Stimulated activated CD4-positive, alpha-beta T cell treated with anti-CD3 and anti-CD28 coated beads, Interleukin-4, amount 100 ng/mL, for 1 hour (primary cell): ENCODE measurements at regions not wholly inside any gene's neighbourhood (a gene's known extent, or its start where the extent isn't known, plus 50 kb on each side); places are given as distances from the start of the nearest gene placed in this dataset.

ENCODE experiments used
- DNase-seq: peaks from one replicate; pipeline ENCODE4 v3.0.0-alpha.2; 2020

DNA sequence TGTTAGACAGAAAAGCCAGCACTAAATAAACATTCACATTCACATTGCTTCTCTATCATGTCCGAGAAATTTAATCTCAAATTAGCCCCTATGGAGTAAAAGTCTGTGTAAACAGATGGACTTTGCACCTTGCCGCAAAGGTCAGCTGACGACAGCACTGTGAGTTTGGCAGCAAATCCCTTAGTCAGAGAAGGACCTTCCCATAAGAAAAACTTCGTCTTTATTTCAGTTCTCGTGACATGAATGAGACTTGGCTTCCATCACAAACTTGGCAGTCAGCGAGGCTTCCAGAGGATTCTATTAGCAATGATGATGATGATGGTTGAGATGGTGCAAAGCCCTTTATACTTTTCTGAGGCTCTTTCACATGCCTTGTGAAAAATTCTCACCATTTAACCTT, 133.7 kb upstream of the IFNGR1 start:
- DNase-seq: no peak

DNA sequence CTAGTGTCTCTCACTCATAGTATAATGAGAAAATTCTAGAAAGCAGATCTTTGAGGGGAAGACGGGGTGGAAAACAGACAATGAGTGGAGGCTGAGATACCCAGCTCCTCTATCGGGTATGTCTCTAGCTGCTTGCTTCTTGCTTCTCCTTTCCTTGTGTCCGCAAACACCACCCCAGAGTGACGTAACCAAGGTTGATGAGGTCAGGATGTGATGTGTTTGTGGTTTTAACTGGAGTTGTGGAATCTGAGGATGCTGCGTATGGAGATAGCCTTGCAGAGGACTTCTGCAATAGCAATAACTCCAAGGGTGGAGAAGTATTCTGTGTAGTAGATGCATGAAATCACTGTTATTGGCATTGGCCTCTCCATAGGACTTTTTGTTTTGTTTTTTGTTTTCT, 132.7 kb upstream of the IFNGR1 start:
- DNase-seq: no peak

DNA sequence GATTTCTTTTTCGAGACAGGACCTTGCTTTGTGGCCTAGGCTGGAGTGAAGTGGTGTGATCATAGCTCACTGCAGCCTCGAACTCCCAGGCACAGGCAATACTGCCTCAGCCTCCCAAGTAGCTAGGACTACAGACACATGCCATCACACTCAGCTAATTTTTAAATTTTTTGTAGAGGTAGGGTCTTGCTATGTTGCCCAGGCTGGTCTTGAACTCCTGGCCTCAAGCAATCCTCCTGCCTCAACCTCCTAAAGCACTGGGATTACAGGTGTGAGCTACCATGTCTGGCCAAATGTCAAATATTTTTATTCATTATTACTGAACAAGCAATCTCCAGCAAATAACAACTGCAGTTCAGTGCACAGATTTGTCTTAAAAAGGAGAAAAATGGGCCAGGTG, 131.7 kb upstream of the IFNGR1 start:
- DNase-seq: no peak

DNA sequence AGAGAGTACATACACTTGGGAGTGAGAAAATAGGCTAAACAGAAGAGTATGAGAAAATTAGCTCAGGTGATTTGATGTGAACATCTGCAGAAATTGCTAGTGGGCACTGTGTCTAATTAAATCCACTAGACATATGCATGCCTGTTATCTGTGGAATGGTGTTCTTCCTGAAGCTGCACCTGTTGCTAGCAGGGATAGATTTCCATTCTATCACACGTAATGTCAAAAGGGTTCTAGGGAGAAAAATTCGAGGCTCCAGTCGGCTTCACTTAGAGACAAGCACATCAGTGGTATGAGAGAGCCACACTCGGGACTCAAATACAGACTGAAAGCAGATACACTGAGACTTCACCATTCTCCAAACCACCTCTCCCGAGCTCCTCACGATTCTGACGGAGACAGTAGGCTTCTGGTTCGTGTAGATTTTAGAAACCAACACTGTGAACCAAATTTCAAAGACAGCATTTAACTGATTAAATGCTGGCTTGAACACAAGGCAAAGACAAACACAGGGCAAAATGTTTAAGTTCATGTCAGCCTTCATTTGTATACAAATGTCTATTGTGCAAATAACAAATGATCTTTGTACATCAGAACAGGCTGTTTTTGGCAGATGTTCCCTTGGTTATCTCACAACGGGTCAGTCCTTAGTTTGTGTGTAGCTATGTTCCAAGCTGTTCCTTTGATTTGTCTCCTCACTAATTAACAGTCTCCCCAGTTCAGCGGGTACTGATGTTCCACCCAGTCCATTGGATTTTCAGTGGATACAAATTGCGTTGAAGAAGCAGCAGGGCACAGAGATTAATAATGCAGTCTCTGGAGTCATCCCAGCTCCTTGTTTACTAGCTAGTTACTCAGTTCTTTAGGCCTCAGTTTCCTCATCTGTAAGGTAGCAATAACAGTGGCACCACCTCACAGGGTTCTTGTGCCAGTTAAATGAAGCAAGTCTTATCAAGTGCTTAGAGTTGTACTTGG, 131.0 kb upstream of the IFNGR1 start:
- DNase-seq: no peak

DNA sequence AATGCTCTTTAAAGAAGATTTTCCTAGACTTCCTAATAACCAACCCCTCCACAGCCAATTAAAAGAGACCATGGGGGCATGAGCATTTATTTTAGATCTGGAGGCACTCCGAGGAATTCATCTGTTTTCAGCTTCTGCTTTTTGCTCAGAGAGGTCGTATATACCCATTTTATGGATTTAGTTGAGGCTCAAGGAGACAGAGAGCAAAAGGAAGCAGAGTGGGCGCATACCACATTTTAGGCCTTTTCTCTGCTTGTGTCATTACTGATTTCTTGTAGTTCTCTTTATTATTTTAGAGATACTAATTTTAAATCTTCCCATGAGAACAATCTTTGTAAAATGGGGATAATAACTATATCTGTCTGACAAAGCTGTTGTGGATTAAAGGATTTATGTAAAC, 129.6 kb upstream of the IFNGR1 start:
- DNase-seq: no peak

DNA sequence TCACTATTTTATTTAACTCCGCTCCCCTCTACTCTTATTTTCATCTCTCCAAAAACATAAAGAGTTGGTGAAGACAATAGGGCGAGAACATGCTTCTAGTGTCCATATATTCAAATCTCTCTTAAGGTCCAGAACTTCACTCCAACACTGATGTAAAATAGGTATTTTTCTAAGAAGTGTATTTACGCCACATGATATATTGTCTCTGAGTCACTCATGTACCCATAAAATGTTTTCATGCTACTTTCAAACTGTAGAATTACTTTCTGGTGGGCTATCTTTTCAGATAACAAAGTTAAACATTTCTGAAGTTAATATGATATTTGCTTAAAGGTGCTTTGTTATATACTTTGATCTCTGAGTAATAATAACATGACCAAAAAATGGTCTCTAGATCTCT, 124.1 kb upstream of the IFNGR1 start:
- no peak for DNase-seq

DNA sequence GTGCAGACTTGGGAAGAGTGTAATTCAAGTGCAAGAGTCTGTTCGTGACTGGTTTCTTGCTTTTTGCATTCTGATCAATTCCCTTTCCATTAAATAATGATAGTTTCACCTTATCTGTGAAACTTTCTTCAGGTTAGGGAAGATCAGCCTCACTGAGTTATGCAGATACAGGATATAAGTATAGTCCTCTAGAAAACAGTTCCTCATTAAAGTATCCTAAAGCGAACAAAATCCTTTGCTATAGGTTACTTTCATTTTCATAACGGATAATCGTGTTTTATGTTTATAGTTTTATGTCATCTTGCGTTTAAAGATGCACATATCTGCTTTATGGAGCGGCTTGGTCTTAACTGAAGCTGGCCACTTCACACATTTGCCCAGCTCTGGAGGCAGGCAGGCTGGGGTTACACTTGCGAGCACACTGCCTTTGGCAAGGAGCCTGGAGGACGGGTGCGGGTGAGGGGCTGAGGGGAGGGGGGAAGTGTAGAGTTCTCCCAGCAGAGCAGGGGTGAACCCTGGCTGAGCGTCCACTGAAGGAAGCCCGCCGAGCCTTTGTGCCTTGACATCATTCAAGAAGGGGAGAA, 123.5 kb upstream of the IFNGR1 start:
- no peak for DNase-seq

DNA sequence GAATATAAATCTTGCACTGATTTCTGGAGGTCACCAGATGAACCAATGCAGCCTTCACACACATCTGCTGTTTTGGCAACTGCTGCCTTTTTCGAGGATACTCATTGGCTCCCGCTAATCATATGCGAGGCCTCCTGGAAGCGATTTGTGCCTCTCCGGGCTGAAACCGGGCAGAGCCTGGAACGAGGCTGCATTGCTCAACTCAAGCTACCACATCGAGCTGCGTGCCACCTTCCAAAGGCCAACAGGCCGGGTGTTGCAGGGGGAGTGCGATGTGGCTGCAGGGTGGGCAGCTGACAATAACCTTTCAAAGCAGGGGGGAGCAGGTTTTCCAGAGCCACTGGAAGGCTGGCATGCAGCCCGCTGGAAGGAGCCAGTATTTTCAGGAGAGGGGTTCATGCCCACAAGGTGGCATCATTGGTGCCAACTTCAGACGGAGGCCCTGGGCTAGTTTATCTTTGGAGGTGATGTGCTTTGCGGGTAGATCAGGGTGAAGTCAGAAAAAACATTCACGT, 122.6 kb upstream of the IFNGR1 start:
- peak; percentile 41 for DNase-seq

DNA sequence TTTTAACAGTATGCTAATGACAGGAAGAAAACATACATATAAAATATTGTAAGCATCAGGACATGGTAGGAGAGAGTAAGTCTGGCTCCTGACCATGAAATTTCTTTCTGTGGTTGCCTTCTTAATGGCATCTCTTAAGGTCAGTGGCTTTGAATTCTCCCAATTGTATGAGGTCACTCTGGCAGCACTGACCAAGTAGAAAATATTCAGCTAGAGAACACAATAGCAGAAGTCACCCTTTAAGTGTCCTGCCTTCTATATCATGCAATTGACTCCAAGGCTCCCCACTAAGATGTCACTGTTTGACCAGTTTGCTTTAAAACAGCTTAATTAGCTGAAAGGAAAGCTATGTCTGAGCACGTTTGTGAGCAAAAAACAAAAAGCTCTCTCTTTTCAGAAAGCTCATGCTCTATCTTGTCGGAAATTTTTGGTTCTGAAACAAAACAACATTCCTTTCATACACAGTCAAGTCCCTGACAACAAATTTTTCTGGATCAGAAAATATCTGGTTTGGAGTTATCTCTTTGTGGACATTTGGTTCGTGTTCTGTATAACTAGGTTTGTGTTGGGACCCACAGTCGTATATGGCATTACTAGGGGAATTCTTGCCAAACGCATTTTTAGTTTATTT, 120.9 kb upstream of the IFNGR1 start:
- no peak for DNase-seq

DNA sequence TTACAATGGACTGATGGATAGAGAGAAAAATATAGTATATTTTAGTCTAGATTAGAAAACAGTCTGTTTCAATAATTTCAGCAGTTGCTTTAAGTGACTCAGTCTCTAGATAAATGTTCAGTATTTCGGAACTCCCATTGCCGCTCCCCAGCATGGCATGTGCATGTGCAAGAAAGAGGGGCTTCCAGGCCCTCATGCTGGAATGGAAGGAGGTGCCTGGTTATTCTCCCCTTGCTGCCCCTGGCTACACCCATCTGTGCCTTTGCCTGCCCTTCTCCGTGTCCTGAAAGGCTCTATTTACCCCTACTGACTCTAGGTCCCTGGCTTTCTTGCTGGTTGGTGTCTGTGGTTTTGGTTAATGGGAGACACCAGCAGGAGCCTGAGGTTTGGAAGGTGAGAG, 115.7 kb upstream of the IFNGR1 start:
- DNase-seq: no peak

DNA sequence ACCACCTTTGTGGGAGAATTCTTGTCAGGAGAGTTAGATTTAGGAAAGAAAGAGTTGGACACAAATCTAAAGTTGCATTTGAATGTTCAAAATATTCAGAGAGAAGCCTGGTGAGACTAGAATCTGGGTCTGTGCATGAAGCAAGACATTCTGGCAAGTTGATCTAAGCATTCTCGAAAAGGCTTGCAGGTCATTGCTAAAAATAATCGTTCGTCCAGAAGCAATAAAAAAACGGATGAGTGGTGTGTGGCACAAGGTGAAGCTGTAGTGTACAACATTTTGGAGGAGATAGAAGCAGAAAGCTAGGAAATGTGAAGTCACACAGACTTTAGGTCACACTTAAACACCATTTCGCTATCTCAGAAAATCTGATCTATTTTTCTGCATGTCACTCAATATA, 114.9 kb upstream of the IFNGR1 start:
- no peak for DNase-seq

DNA sequence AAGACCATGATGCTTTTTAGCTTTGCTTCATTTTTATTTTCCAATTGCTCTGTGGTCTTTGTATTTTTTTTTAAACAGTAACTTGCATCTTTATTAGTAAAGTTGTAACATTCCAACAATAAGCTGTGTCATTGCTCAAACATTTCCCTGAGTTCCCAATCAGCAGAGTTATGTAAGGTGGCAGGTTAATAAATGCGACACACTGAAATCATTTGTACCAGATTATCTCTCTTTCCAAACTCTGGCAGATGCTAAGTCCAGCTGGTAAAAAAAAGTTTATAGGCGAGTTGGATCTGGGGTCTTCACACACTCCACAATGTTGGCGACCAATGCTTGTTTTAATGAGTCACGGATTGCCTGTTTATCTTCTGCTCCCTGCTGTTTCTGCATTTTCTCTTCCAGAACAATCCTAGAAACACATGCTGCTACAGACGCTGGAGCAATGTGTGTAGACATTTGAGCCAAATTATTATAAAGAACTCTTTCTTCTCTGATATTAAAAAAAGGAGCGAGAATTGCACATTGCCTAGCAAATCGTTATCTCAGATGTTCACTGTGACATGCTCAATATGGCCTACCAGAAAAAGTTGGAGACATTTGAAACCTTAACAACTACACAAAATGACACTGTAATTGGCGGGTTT, 113.6 kb upstream of the IFNGR1 start:
- no peak for DNase-seq

DNA sequence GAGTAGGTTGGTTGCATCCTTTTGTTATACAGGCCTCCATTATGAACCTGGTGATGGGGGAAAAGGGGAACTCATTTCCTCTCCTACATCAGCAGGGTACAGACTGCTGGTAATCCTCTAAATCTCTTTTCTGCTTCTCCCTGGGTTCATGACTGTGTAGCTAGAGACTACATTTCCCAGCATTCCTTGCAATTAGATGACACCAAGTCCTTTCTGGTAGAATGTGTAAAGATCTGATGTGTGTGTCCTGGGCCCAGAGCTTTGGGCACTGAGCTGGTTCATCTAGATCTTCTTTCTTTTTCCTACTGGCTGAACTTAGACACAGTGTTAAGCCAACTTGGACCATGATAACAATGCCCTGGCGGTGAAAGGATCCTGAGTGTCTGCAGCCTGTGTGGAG, 104.7 kb upstream of the IFNGR1 start:
- DNase-seq: no peak

DNA sequence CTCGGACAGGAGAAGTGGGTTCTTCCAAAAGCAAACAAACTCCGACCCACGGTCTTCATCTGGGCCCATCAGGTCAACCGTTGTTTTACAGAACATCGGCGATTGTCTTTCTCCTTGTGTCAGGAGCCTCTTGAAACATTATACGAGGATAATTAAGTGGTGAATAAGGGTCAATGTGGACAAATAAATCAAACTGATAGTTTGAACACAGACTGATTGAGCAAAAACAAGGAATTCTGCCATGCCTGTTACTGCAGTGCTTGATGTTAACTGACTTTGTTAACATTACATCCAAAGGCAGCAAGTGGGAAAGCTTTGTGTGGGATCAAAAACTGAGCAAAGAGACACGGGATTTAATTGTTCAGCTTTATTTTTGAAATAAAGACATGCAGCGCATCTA, 101.1 kb upstream of the IFNGR1 start:
- no peak for DNase-seq

DNA sequence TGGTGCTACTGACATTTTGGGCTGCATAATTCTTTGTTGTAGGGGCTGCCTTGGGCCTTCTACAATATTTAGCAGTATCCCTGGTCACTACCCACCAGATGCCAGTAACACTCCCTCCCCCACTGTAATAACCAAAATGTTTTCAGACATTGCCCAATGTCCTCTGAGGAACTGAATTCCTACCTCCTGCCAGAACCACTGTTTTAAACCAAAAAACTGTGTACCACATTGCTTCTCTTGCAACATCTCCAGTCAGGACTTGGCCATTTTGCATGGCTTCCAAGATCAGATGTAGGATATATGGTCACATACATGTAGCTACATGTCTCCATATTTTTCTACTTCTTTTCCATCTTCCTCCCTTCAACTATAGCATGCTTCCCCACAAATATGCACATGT, 97.4 kb upstream of the IFNGR1 start:
- no peak for DNase-seq

DNA sequence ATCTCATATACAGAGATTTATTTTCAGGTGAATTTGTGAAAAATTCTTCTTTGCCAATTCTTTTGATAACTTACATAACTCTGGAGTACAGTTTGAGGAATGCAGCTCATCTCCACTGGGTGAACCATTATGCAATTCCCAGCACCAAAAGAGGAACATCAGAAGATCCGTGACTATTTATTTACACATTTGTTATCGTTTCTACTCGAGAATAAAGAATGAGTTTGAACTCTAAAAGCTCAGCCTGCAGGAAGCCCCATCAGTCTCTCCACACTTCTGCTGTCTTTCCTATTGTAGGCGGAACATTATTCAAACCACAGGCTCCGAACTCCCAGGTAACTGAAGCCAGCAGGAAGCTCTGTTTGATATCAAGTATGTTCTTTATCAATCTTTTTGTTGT, 95.9 kb upstream of the IFNGR1 start:
- no peak for DNase-seq

DNA sequence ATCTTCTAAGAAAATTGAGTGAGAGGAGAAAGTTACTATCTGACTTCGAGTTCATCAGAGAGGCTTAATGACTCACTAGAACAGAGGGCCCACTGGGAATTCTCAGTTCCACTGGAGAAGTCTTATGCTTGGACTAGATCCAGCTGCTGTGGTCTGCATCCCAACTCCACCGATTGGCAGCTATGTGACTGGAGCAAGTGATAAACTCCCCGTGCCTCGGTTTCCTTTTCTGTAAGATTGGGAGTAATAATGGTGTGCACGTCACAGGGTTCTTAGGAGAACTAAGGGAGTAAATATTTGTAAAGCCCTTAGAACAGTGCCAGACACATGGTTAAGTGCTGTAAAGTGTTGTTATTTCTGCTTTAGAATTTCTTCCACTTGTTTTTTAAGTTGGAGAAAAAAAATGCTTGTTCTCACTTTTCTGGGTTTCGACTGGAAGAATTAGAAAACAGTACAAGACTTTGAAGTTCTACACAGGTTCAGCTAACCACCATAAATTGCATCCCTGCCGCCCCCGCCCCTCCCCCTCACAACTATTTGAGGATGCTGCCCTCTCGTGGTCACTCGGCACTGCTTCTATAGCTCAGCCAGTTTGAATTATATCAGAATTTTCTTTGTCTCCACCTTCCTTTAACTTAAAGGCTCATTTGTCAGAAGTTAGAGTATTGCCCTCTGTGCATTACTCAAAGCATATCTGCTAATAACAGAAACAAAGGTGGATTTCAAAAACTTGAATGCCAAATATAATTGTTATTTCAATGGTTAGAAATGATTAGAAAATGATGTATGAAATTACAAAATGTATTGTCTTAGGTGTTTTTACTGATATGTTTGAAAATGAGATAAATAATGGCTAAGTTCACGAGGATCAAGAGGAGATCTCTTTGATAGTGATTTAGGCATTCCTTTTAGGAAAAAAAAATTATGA, 95.0 kb upstream of the IFNGR1 start:
- peak; percentile 73 for DNase-seq

DNA sequence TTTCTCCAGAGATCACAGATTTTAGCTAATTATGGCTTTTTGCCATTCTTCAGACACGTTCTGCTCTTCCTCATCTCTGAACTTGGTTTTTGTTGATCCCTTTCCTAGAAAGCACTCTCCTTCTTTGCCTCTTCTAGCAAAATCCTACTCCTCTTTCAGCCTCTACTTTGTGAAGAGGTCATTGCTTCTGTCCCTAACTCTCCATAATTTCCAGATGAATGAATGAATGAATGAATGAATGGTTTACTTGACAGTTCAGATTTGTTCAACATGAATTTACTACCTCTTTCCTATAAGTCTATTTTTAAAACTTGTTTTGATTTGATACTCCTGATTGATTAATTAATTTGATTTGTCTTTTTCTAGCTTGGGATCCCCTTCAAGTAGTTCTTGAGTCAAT, 94.0 kb upstream of the IFNGR1 start:
- no peak for DNase-seq

DNA sequence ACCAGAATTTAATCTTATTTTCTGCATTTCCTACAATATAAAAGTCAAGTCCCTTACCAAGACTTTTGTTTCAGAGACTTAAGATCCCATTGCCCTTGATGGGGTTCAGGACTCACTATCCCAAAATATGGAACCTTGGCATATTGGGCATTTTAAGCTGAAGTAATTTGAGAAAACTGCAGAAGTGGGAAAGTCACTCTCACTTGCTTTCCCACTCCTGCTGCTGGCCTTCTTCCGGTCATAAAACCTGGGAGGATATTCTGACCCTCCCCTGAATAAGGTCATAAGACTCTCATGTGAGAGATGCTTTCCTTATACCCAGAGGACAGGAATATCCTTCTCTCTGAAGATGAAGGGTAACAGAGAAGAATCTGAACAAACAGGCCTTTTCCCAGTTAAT, 92.8 kb upstream of the IFNGR1 start:
- no peak for DNase-seq

DNA sequence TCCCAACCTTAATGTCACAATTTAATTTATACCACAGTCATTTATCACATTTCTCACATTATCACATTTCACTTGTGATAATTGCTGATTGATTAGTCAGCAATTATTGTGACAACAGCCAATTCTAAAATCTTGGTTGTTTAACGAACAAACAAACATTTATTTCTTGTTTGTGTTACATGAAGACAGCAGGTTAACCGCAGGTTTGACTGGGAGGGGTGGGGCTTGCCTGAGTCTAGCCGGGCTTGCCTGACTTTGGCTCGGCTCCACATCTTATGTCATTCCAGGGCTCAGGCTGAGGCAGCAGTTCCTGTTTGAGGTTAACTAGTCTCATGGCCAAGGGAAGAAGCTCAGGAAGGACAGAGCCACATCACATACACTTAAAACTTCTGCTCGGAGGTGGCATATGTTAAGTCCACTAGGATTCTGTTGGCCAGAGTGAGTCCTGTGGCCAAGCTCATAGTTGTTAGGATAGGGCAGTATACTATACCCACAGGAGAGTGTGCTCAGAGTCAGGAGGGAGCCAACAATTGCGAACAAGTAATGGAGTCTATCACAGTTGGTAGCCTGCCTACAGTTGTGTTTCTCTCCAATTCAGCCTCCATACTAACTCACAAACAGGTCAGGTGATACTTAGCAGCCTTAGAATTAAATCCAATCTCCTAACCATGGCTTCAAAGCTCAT, 90.0 kb upstream of the IFNGR1 start:
- no peak for DNase-seq

DNA sequence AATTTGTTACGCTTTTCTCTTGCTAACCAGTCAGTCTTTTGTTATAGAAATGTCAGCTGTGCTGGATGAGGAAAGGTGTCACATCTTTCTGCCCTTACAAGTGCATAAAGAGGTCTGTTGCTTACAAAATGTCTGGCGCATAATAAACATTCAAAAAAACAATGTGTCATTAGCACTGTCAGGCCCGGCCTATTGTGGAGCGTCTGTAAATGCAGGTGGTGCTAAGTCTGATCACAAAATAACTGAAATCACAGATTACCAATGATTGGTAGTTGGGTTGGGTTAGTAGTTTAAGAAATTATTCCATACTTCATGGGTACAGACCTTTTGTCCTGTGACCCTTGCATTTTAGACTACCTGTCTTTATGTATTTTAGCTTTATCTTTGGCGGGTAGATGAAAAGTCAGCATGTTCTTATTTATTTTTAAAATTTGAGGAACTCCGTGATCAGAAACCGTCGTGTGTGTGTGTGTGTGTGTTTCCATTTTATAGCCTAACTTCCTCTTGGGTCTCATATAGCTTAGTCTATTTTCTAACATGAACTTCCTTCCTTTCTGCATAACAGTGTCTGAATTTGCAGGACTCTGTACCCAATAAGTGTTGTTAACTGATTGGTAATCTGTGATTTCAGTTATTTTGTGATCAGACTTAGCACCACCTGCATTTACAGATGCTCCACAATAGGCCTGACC, 88.1 kb upstream of the IFNGR1 start:
- no peak for DNase-seq
